Transverse colon (tissue), 4 donors: ENCODE measurements at regions not wholly inside any gene's neighbourhood (a gene's known extent, or its start where the extent isn't known, plus 50 kb on each side); places are given as distances from the start of the nearest gene placed in this dataset.

ENCODE experiments used
- DNase-seq: peaks from one replicate; pipeline ENCODE4 v3.0.0-alpha.2; 2019
- H3K27ac ChIP-seq, 4 donors: fragments of 200-600 bp; sonication (generic); 2 replicates each; pipeline ENCODE4 v1.5.1; 2016 to 2018; ENCODE audit warnings: inconsistent platforms in 4 of 4
- H3K27me3 ChIP-seq: fragments of 200-600 bp; sonication (generic); 2 replicates; pipeline ENCODE4 v1.5.1; 2017; ENCODE audit warnings: inconsistent platforms
- H3K36me3 ChIP-seq, 4 donors: fragments of 200-600 bp; sonication (generic); 2 replicates each; pipeline ENCODE4 v1.5.1; 2017 to 2019; ENCODE audit warnings: inconsistent platforms in 4 of 4
- H3K4me1 ChIP-seq, 4 donors: fragments of 200-600 bp; sonication (generic); 2 replicates each; pipeline ENCODE4 v1.5.1; 2017 to 2020; ENCODE audit warnings: inconsistent platforms in 4 of 4
- H3K4me3 ChIP-seq, 4 donors: fragments of 200-600 bp; sonication (generic); 1 replicate in 1 of 4; 2 replicates in 3 of 4; pipeline versions ENCODE4 v1.5.1 to v1.6.1; 2017 to 2019; ENCODE audit warnings: inconsistent platforms in 4 of 4
- H3K9me3 ChIP-seq, 2 donors: fragments of 200-600 bp; sonication (generic); 2 replicates each; pipeline ENCODE4 v1.5.1; 2017 to 2019; ENCODE audit warnings: inconsistent platforms in 2 of 2
- EP300 ChIP-seq: sonication (generic); formaldehyde crosslinking; IDR thresholded peaks from one replicate; pipeline ENCODE4 v1.6.1; 2017; ENCODE audit warnings: antibody characterized with exemption, low read depth
- POLR2A ChIP-seq: fragments of 450-650 bp; IDR thresholded peaks from one replicate; pipeline ENCODE4 v1.6.1; 2016; ENCODE audit warnings: antibody characterized with exemption, mild to moderate bottlenecking, moderate library complexity
- POLR2AphosphoS5 ChIP-seq, 3 donors: sonication (generic); formaldehyde crosslinking; IDR thresholded peaks; one replicate each; pipeline ENCODE4 v1.6.1; 2016; ENCODE audit warnings: antibody characterized with exemption in 3 of 3
- WGBS, 2 donors: methylation state at CpG; one replicate each; pipeline ENCODE4 v1.1.5; 2018; ENCODE audit warnings: low coverage in 1 of 2; 5-methylcytosine and 5-hydroxymethylcytosine counted together
- in situ Hi-C, 4 donors: fragments of 200-750 bp; cut with MboI; loops; one replicate each; pipeline versions ENCODE4 v1.15.0 to v1.15.1; 2017; ENCODE audit warnings: low sequenced_read_pairs in 3 of 4, low pct_ligation_motif_present in 1 of 4, low pct_unique_long_range_greater_than_20kb in 1 of 4
- intact Hi-C: fragments of 100-400 bp; cut with DNase I; formaldehyde crosslinking; loops from one replicate; pipeline ENCODE4 v1.15.1; 2023; ENCODE audit warnings: low total_unique reads
- TF ChIP-seq, protein P1 (sequence below), 5 experiments: fragments of 200-600 bp in 3 of 5; fragments of 450-650 bp in 2 of 5; sonication (generic) in 3 of 5; IDR thresholded peaks; 1 replicate in 2 of 5; 2 replicates in 3 of 5; pipeline ENCODE4 v1.5.1; 2016 to 2017; ENCODE audit warnings: antibody characterized with exemption in 5 of 5, inconsistent platforms in 3 of 5, mild to moderate bottlenecking in 2 of 5, moderate library complexity in 1 of 5

DNA sequence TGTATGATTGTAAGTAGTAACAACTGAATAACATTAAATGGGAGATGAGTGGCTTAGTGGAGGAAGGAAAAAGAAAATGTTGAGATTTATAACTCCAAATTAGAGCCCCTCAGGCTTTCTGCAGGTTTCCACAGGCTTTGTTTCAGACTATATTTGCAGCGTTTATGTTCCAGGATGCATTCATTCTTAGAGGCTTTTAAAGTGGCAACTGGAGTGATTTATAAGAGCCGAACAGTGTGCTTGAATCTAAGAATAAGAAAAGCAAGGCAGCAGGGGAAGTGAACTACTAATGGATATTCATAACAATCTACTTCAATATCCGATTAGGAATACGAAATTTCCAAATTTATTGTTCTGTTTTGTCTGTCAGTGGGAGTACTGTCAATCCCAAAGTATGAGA, 91.0 kb downstream of the UFM1 start:
- in situ Hi-C loops (no loop called here), intact Hi-C loops (no loop called here)
- Histone ChIP-seq H3K27me3 (no peaks in the 10 kb centered on the region), H3K36me3 (no peaks in the 10 kb centered on the region), H3K4me1 (no peaks in the 10 kb centered on the region), H3K27ac (no peak overlapping the region), H3K9me3 (no peaks in the 10 kb centered on the region), H3K4me3 (no peak overlapping the region)
- DNase-seq: no peak
- TF ChIP-seq POLR2A (no peak), EP300 (no peak), POLR2AphosphoS5 (IDR thresholded peaks at IDR 0.05) (no peak)
- TF ChIP-seq, protein P1, sequence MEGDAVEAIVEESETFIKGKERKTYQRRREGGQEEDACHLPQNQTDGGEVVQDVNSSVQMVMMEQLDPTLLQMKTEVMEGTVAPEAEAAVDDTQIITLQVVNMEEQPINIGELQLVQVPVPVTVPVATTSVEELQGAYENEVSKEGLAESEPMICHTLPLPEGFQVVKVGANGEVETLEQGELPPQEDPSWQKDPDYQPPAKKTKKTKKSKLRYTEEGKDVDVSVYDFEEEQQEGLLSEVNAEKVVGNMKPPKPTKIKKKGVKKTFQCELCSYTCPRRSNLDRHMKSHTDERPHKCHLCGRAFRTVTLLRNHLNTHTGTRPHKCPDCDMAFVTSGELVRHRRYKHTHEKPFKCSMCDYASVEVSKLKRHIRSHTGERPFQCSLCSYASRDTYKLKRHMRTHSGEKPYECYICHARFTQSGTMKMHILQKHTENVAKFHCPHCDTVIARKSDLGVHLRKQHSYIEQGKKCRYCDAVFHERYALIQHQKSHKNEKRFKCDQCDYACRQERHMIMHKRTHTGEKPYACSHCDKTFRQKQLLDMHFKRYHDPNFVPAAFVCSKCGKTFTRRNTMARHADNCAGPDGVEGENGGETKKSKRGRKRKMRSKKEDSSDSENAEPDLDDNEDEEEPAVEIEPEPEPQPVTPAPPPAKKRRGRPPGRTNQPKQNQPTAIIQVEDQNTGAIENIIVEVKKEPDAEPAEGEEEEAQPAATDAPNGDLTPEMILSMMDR (IDR thresholded peaks at IDR 0.05): no peak
- 42 to 60% methylated on average over 4 of the region's 4 CpGs for WGBS, 2 donors

DNA sequence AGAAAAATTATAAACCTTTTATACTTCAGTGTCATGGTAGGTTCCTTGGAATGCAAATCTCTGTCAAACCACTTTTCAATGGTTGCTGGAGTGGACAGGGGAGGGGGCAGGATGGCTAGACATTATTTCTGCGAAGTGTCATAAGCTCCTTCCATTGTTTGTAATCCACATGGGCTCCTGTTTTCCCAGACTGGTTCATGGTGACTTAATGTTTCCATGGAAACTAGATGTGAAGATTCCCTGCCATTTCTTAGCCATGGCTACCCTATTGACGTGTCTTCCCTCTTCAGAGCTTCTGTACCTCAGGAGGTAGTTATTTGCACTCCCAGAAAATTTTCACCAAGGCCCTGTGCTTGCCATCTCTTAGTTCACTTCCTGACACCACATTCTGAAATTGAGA, 95.3 kb downstream of the UFM1 start:
- 69 to 82% methylated on average over 2 of the region's 2 CpGs for WGBS, 2 donors
- H3K36me3 ChIP-seq: no peaks in the 10 kb centered on the region
- intact Hi-C loops: no loop called here

DNA sequence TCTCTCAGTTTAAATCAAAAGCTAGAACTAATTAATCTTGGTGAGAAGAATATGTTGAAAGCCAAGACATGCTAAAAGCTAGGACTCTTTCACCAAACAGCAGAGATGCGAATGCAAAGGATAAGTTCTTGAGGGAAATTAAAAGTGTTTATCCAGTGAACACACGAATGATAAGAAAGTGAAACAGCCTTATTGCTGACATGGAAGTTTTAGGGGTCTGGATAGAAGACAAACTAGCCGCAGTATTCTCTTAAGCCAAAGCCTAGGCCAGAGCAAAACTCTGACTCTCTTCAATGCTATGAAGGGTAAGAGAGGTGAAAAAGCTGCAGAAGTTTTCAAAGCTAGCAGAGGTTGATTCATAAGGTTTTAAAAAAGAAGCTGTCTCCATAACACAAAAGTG, 103.0 kb downstream of the UFM1 start:
- no peak for TF ChIP-seq POLR2AphosphoS5 (IDR thresholded peaks at IDR 0.05)
- TF ChIP-seq, protein P1 (IDR thresholded peaks at IDR 0.05): no peak
- TF ChIP-seq EP300: no peak
- TF ChIP-seq POLR2A: no peak
- H3K36me3 ChIP-seq: no peaks in the 10 kb centered on the region
- intact Hi-C loops: no loop called here
- no peak overlapping the region for H3K4me3 ChIP-seq
- H3K4me1 ChIP-seq: no peaks in the 10 kb centered on the region
- H3K27me3 ChIP-seq: no peaks in the 10 kb centered on the region
- no peaks in the 10 kb centered on the region for H3K9me3 ChIP-seq
- WGBS, 2 donors: 79 to 86% methylated on average over 3 of the region's 3 CpGs
- DNase-seq: no peak
- in situ Hi-C loops: no loop called here
- H3K27ac ChIP-seq: no peak overlapping the region

More for the DNA sequence above, 95.3 kb downstream of the UFM1 start:
- H3K4me3 ChIP-seq: no peak overlapping the region
- H3K9me3 ChIP-seq: no peaks in the 10 kb centered on the region
- no peak for TF ChIP-seq EP300
- TF ChIP-seq POLR2AphosphoS5 (IDR thresholded peaks at IDR 0.05): no peak
- TF ChIP-seq, protein P1 (IDR thresholded peaks at IDR 0.05): no peak
- TF ChIP-seq POLR2A: no peak
- H3K27ac ChIP-seq: no peak overlapping the region
- no peak for DNase-seq
- in situ Hi-C loops: no loop called here
- H3K4me1 ChIP-seq: no peaks in the 10 kb centered on the region
- no peaks in the 10 kb centered on the region for H3K27me3 ChIP-seq

DNA sequence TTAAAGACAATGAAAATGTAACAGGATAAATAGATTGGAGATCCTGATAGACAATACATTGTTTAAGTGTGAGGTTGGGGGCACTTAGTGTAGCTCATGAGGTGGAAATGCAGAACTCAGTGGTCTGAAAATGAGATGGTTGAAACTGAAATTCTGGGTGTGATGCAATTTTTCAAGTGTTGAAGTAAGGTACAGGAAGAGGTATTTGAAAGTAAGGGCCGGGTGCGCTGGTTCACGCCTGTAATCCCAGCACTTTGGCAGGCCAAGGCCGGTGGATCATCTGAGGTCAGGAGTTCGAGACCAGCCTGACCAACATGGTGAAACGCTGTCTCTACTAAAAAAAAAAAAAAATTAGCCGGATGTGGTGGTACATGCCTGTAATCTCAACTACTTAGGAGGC, 113.0 kb downstream of the UFM1 start:
- intact Hi-C loops: no loop called here
- in situ Hi-C loops: no loop called here
- TF ChIP-seq, protein P1 (IDR thresholded peaks at IDR 0.05): no peak
- TF ChIP-seq EP300 (no peak), POLR2A (no peak), POLR2AphosphoS5 (IDR thresholded peaks at IDR 0.05) (no peak)

More for the DNA sequence above, 113.0 kb downstream of the UFM1 start:
- H3K27me3 ChIP-seq: no peaks in the 10 kb centered on the region
- no peak overlapping the region for H3K4me3 ChIP-seq
- no peak overlapping the region for H3K27ac ChIP-seq
- no peaks in the 10 kb centered on the region for H3K36me3 ChIP-seq
- DNase-seq: no peak
- no peaks in the 10 kb centered on the region for H3K4me1 ChIP-seq
- H3K9me3 ChIP-seq: peaks cover 0 to 6% of the 10 kb centered on the region in 2 donors
- WGBS, 2 donors: 80 to 100% methylated on average over 1 to 7 of the region's 7 CpGs
